DMS 273 (cell line): ENCODE measurements at regions not wholly inside any gene's neighbourhood (a gene's known extent, or its start where the extent isn't known, plus 50 kb on each side); places are given as distances from the start of the nearest gene placed in this dataset.
A peak's percentile ranks its signal among the peaks of the same experiment; 100 is the strongest.

Experiments used
- DNase-seq: peaks from one replicate; lab custom pipeline; 2025; ENCODE audit not compliant: unreplicated experiment; lab: John Stamatoyannopoulos, UW

GRCh38 chr1:47572731-47573430 is 135.0 kb downstream of the FOXD2 start:
- no peak for DNase-seq

DNA sequence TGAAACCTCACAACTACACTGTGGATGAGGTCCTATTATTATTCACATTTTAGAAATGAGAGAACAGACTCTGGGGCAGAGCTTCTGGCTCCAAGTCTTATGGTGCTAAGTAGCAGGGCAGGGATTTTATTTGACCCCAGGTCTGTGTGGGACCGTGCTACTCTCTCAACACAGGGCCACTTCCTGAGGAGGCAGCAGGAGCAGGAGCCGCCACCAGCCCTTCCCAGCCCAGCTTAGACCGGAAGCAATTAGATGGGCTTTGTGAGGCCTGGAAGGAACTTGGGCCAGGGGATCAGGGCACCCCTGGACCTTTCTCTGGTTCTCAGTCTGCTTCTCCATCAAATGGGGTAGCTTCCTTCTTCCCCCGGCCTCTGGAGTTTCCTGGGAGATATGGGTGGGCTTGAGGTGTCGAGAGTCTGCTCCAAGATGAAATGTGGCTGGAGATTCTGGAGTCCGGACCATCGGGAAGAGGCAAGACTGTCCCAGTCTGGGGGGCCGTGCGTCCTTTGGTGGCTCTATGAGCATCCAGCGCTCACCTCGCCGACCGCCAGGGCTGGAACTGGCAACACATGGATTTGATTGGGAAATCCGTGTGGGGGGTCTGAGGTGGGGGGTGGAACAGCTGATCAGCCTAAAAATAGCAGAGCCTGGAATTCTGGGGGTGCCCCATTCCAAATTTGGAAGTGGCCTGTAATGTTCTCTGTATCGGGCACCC is 136.8 kb downstream of the FOXD2 start:
- no peak for DNase-seq

- DNase-seq = no peak
Observed at GRCh38 chr1:47575855-47576757, 138.3 kb downstream of the FOXD2 start.

GRCh38 chr1:47576758-47577115 is 138.9 kb downstream of the FOXD2 start:
- DNase-seq = no peak

- no peak for DNase-seq
Observed at GRCh38 chr1:47577303-47578025, 139.6 kb downstream of the FOXD2 start.

DNA sequence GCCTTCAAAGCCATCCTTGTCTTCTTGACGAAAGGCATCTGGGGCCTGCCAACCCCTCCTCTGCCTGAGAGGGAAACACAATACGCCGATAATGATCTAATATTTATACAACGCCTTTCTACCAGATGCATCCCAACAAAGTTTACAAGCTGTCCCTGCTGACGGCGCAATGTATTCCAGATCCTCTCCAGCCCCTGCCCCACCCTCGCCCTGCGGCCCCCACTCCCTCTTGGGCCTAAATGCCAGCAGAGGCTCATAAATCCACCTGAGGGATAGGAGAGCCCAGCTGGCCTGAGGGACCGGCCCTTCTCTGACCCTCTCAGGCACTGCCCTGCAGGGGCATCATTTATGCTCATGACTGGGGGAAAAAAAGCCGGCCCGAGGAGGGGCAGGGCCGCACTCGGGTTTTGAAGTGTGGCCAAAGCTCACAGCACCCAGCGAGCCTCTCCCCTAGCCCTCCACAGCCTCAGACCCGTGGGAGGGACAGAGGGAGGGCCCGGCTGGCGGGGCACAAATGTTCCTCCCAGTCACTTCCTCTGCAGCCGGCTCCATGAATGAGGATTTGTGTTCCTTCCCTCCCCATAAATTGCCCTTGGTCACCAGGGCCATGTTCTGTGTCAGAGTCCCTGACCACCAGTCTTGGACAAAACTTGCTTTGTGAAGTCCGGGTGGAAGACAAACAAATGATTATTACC is 140.3 kb downstream of the FOXD2 start:
- no peak for DNase-seq

GRCh38 chr1:47578721-47579419 is 141.0 kb downstream of the FOXD2 start:
- DNase-seq = no peak

DNA sequence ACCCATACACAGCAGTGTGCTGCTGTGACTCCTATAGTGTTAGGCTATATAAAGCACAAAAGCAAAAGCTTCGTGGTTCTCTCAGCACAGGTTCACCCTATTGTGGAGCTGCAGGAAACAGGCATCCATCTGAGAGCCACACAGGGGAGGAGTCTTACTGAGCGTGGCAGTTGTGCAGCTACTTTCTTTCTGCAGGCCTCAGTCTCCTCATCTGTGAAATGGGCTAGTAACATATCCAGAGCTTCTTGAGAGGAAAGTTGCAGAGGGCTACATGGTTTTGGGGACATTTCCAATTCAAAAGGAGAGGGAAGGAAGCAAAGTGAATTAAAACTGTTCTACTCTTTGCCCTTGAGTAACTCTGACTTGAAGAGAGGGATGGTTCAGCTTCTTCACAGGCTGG is 142.0 kb downstream of the FOXD2 start:
- DNase-seq = no peak

- DNase-seq = no peak
Observed at GRCh38 chr1:47580451-47580995, 142.7 kb downstream of the FOXD2 start.

- no peak for DNase-seq
Observed at GRCh38 chr1:47582891-47583608, 145.2 kb downstream of the FOXD2 start.

GRCh38 chr1:47584249-47584648 is 146.4 kb downstream of the FOXD2 start:
- DNase-seq = no peak

DNA sequence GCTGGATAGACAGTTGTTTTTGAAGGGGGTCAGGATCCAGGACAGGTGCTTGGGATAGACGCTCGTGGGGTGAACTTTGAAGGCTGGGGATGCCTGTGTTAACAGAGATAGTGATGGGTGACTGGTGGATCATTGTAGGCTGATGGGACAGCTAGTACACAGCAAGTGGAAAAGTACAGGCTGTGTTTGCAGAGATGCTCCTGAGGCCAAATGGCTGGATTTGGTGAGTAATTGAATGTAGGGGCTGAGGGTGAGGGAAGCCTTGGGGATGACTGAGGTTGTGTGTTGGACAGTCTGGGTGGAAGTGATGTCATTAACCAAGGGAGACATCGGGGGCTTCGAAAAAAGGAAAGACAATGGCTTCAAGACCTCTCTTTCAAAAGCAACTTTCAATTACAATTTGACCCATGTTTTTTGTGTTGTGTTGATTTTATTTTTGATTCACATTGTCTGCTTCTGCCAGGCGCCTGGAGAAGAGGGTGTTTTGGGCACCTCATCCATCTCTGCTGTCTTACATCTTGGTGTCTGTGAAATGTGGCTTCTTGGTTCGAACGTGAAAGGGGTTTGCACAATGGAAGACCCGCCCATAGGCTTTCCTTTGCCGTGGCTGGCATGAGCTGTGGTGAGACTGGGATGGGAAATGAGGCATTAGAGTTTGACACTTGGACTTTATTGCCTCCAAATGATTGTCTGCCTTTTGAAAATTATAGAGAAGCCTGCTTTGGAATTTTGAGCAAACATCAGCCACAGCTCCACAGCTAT is 147.5 kb downstream of the FOXD2 start:
- DNase-seq = no peak

DNA sequence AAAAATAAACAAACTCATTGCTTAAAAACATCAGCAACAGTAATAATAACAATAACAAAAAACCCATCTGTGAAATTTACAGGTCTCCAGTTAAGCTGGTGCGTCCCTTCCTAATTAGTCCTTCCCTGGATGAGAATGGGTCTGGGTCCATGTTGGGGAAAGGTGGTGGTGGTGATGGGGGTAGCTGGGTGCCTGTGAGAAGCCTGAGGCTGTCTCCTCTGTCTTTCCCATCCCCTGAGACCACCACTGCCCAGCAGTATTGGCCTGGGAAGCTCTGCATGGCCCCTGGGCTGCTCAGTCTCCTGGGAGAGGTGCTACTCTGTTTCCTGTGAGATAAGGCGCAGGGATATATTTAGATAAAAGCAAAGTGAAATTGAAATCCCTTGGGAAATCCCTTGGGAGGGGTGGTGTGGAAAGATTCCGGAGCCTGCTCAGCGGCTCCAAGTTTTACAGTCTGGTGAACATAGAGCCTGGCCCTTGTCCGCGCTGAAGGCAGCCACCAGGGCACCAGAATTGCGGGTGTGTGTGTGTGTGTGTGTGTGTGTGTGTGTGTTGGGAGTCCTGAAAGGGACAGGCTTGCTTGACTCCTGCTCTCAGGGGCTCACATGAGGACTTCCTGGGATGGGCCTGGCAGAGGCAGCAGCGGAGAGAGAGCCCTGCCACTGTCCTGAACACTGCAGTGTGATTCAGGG is 150.2 kb downstream of the FOXD2 start:
- DNase-seq = peak; percentile 19

DNA sequence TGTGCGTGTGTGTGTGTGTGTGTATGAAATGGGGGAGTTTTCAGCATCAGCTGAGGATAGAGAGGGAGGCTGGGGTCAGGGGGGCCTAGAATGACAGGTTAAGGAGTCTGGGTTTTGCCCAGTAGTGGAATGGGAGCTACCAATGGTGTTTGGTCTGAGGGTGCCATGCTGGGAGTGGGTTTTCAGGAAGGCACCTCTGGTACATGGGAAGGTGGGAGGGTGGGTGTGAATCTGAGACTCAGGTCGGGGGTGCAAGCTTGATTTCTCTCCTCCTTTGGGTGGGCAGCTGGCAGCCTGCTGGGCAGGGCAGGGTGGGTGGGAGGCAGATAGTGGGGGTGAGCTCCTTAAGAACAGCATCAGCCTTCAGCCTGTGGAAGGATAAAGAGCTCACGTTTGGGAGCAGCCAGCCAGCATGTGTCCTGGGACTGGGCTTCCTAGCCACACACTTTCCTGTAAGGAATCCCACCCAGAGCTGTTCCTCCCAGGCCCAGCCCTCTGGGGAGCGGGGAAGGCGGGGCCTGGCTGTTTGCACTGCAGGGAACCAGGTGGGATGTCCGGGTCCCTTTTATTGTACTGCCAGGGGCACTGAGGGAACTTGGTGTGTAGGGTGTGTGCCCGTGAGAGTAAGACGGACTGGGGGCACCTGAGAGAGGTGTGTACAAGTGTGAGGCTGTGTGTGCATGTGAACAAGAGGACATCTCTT is 152.8 kb downstream of the FOXD2 start:
- DNase-seq = no peak

- no peak for DNase-seq
Observed at GRCh38 chr1:47591801-47592200, 154.0 kb downstream of the FOXD2 start.

- DNase-seq = peak; percentile 36
Observed at GRCh38 chr1:47592296-47593012, 154.6 kb downstream of the FOXD2 start.
